ENCODE measurements at regions not wholly inside any gene's neighbourhood (a gene's known extent, or its start where the extent isn't known, plus 50 kb on each side); places are given as distances from the start of the nearest gene placed in this dataset.

GRCh38 chr6:33902457-33902853 lies 98.7 kb upstream of the MLN start:
- Mint-ChIP-seq H3K4me1 (ENCODE audit: low read depth) (peaks cover 63% of the 10 kb centered on the region), H3K9me3 (no peaks in the 10 kb centered on the region), H3K36me3 (ENCODE audit: insufficient read depth) (no peaks in the 10 kb centered on the region), H3K27me3 (ENCODE audit: low read depth) (no peaks in the 10 kb centered on the region), H3K4me3 (no peak overlapping the region)
- DNase-seq (no peak), ATAC-seq (no peak)

- Mint-ChIP-seq H3K4me3 (no peak overlapping the region), H3K36me3 (ENCODE audit: insufficient read depth) (no peaks in the 10 kb centered on the region), H3K27me3 (ENCODE audit: low read depth) (no peaks in the 10 kb centered on the region), H3K4me1 (ENCODE audit: low read depth) (peaks cover 62% of the 10 kb centered on the region), H3K9me3 (no peaks in the 10 kb centered on the region)
- DNase-seq (no peak), ATAC-seq (no peak)
Observed at GRCh38 chr6:33901822-33902456, 98.1 kb upstream of the MLN start.

DNA sequence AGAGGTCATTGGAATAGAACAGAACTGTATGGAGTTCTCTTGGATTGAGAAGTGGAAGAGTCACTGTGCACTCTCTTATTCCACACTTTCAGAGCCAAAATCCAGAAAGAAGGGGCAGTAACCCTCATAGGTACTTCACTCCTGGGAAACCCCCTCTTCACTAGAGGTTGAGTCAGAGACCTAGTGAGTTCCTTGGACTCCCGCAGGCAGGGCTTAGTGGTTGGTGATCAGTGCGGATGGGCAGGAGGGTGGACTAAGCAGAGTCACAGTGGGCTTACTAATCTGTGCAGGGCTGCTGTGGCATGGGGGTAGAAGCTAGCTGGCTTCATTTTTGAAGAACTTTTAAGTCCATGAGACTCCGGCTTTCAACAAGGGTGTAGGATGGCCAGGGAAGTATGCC lies 95.0 kb upstream of the MLN start:
- Mint-ChIP-seq H3K9me3 (no peaks in the 10 kb centered on the region), H3K36me3 (ENCODE audit: insufficient read depth) (no peaks in the 10 kb centered on the region), H3K4me1 (ENCODE audit: low read depth) (peaks cover 46% of the 10 kb centered on the region), H3K4me3 (no peak overlapping the region), H3K27me3 (ENCODE audit: low read depth) (no peaks in the 10 kb centered on the region)
- ATAC-seq (no peak), DNase-seq (no peak)

DNA sequence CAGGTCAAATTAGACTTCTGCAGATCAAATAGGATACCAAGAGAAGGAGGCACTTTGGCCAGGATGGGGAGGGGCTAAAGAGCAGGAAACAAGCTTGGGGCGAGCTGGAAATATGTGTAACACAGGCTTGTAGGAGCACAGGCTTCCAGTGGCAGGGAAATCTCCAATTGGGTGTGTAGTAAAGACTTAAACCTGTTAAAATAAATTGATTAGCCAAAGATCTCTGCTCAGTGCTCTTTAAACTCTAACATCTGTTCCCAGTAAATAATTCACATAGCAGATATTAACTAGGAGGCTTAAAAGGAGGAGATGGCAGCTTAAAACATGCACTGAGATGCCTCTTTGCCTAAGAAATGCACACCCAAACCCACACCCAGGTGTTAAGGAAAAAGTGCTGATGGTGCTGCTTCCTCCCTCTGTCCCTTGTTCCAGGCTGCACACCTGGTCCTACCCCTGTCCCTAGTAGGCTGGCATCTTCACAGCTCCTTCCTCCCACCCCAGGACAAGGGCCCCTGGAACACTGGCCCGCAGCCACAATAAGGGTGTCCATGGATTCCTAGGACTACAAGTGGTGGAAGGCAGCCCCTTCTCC lies 93.5 kb upstream of the MLN start:
- Mint-ChIP-seq H3K4me3 (no peak overlapping the region), H3K9me3 (no peaks in the 10 kb centered on the region), H3K4me1 (ENCODE audit: low read depth) (peaks cover 31% of the 10 kb centered on the region), H3K27me3 (ENCODE audit: low read depth) (no peaks in the 10 kb centered on the region), H3K36me3 (ENCODE audit: insufficient read depth) (no peaks in the 10 kb centered on the region)
- DNase-seq (no peak), ATAC-seq (no peak)

DNA sequence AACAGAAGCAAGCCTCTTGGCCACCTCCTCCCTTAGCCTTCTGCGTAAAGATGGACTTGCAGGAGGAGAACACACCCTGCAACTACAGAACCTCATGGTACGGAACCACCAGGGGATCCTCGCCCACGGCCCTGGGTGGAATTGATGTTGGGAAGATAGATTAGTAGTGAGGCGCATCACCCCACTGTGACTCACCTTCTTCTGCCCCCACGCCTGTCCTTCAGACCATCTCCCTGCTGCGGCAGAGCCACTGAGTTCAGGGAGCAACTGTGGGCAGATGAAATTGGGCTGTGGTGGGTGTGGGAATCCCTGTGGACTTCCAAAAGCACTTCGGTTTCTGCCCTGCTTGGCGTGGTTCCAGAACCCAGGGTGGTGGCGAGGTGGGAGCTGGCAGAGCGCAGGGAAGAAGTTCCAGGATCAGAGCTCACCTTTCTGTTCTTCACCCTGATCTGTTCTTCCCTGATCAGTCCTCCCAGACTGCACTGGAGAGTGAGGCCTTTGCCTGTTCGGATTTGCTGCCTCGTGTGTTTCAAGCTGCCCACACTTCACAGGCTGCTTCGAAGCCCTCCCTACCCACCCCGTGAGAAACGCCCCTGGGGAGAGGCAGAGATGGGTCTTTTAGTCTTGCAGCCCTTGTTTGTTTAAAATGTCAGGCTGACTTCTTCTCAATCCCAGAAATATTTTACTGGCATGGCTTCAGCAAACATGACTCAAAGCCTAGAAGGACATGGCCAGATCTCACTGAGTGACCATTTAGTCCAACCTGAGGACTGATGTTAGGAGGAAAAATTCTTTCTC lies 92.8 kb upstream of the MLN start:
- H3K4me1 Mint-ChIP-seq (ENCODE audit: low read depth) = peaks cover 25% of the 10 kb centered on the region
- H3K27me3 Mint-ChIP-seq (ENCODE audit: low read depth) = no peaks in the 10 kb centered on the region
- H3K9me3 Mint-ChIP-seq = no peaks in the 10 kb centered on the region
- H3K4me3 Mint-ChIP-seq = no peak overlapping the region
- peak; percentile 18 to 40 for ATAC-seq
- no peak for DNase-seq
- H3K36me3 Mint-ChIP-seq (ENCODE audit: insufficient read depth) = no peaks in the 10 kb centered on the region

DNA sequence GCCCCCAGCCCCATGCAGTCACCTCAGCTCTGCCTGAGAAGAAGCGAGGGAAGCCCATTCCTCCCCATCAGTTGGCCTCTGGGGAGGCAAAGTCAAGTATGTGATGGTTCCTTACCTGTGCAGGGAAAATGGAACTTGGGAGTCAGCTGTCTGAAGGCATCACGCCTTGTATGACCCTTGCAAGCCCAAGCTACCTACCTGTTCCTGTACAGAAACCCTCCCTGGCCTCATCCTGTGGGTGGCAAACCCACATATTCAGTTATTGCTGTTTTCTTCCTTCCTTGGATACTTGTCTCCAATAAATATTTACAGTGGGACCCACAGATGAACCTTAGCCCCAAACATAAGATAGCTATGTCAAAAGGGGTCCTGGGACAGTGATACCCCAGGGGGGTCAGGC lies 92.2 kb upstream of the MLN start:
- H3K4me3 Mint-ChIP-seq = no peak overlapping the region
- peaks cover 22% of the 10 kb centered on the region for H3K4me1 Mint-ChIP-seq (ENCODE audit: low read depth)
- no peak for DNase-seq
- H3K36me3 Mint-ChIP-seq (ENCODE audit: insufficient read depth) = no peaks in the 10 kb centered on the region
- no peaks in the 10 kb centered on the region for H3K9me3 Mint-ChIP-seq
- H3K27me3 Mint-ChIP-seq (ENCODE audit: low read depth) = no peaks in the 10 kb centered on the region
- ATAC-seq = no peak

- no peaks in the 10 kb centered on the region for H3K9me3 Mint-ChIP-seq
- no peaks in the 10 kb centered on the region for H3K27me3 Mint-ChIP-seq (ENCODE audit: low read depth)
- H3K4me3 Mint-ChIP-seq = no peak overlapping the region
- no peak for DNase-seq
- ATAC-seq = no peak
- no peaks in the 10 kb centered on the region for H3K36me3 Mint-ChIP-seq (ENCODE audit: insufficient read depth)
- H3K4me1 Mint-ChIP-seq (ENCODE audit: low read depth) = peaks cover 22% of the 10 kb centered on the region
Observed at GRCh38 chr6:33895296-33895695, 91.5 kb upstream of the MLN start.

DNA sequence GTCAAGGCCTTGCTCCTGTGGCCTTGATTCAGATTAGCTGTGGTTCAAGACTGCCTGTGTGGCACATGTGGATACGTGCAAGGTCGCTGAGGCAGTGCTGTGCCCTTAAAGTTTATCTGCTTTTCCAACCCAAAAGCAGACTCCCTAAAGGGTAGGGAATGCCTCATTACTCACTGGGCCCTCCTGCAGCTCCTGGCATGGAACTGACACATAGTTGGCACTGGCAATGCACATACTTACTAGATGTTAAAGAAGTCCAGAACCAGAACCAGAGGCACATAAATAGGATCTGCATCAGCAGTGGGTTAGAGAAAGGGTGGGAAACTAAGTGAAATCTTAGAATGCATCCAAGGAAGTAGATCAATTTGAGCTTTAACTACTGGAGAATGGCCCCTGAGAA lies 90.6 kb upstream of the MLN start:
- ATAC-seq = no peak
- no peaks in the 10 kb centered on the region for H3K36me3 Mint-ChIP-seq (ENCODE audit: insufficient read depth)
- H3K4me3 Mint-ChIP-seq = no peak overlapping the region
- DNase-seq = no peak
- H3K4me1 Mint-ChIP-seq (ENCODE audit: low read depth) = peaks cover 22% of the 10 kb centered on the region
- no peaks in the 10 kb centered on the region for H3K9me3 Mint-ChIP-seq
- no peaks in the 10 kb centered on the region for H3K27me3 Mint-ChIP-seq (ENCODE audit: low read depth)

- DNase-seq (no peak), ATAC-seq (no peak)
- no peaks in the 10 kb centered on the region for H3K27me3 Mint-ChIP-seq (ENCODE audit: low read depth)
- no peaks in the 10 kb centered on the region for H3K36me3 Mint-ChIP-seq (ENCODE audit: insufficient read depth)
- H3K4me1 Mint-ChIP-seq (ENCODE audit: low read depth) = peaks cover 22% of the 10 kb centered on the region
- H3K9me3 Mint-ChIP-seq = no peaks in the 10 kb centered on the region
- no peak overlapping the region for H3K4me3 Mint-ChIP-seq
Observed at GRCh38 chr6:33892581-33893346, 89.0 kb upstream of the MLN start.

- H3K36me3 Mint-ChIP-seq (ENCODE audit: insufficient read depth) = no peaks in the 10 kb centered on the region
- no peak overlapping the region for H3K4me3 Mint-ChIP-seq
- H3K9me3 Mint-ChIP-seq = no peaks in the 10 kb centered on the region
- DNase-seq (no peak), ATAC-seq (no peak)
- peaks cover 2% of the 10 kb centered on the region for H3K27me3 Mint-ChIP-seq (ENCODE audit: low read depth)
- H3K4me1 Mint-ChIP-seq (ENCODE audit: low read depth) = peaks cover 17% of the 10 kb centered on the region
Observed at GRCh38 chr6:33888664-33889200, 84.9 kb upstream of the MLN start.

- ATAC-seq = no peak
- Mint-ChIP-seq H3K9me3 (no peaks in the 10 kb centered on the region), H3K4me3 (no peak overlapping the region), H3K27me3 (ENCODE audit: low read depth) (peaks cover 2% of the 10 kb centered on the region), H3K4me1 (ENCODE audit: low read depth) (peaks cover 17% of the 10 kb centered on the region), H3K36me3 (ENCODE audit: insufficient read depth) (no peaks in the 10 kb centered on the region)
- DNase-seq = no peak
Observed at GRCh38 chr6:33888183-33888582, 84.4 kb upstream of the MLN start.

DNA sequence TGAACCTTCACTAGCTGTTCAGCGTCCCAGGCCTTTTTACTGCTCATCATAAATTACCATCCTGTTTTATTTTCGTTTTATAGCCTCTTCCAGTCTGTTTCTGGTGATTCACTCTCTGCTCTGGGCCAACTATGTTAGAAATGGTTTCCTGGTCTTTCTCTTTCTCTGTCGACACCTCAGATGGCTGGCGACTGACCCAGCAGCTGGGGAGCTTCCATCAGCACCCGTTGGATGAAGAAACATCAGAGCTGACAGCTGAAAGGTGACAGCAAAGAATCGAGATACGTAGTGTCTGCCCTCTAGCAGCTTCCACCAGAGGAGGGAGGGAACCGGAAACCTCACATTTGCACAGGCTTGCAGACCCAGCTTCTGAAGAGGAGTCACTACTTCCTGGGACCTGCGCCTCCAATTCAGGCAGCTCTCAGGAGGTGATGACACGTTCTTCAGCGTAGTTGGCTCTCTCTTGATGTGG lies 82.9 kb upstream of the MLN start:
- H3K4me1 Mint-ChIP-seq (ENCODE audit: low read depth) = peaks cover 17% of the 10 kb centered on the region
- peaks cover 2% of the 10 kb centered on the region for H3K27me3 Mint-ChIP-seq (ENCODE audit: low read depth)
- ATAC-seq (peak; percentile 73 to 84), DNase-seq (no peak)
- no peaks in the 10 kb centered on the region for H3K36me3 Mint-ChIP-seq (ENCODE audit: insufficient read depth)
- H3K4me3 Mint-ChIP-seq = no peak overlapping the region
- no peaks in the 10 kb centered on the region for H3K9me3 Mint-ChIP-seq

DNA sequence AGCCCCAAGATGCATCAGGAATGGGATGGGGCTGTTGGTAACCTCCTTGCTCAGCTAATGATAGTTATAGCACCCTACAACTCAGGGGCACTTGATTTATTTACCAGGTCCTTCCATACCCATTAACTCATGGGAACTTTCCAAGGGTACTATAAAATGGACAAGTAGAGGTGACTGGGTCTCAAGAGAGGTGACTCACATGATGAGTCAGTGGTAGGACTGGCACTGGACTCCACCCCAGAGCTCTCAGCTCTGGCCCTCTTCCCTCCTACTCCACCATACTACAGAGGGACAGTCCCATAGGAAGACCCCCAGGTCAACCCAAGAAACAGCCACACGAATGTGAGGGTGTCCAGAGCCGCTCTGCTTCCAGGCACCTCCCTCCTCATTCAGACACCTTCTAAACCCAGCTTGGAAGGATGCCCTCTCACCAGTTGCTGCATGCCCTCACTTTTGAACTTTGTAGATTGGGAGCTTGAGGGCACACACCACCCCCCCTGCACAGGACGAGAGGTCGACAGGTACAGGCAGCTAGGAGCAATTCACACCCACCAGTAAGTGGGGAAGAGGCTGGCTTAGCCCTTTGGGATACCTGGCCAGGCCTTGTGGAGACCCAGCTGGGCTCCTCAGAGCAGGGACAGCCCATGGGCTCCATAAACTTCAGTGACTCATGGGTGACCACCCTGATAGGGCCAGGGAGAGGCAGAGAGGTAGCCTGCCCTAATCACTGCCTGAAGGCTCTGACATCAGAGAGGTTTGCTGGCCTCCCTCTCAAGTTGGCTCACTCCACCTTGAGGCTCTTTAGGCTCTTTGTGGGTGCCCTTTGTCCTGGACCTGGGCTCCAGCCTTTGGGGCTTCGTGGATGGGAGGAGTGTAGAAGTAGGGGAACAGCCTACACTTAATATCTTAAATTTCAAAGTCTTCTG lies 81.6 kb upstream of the MLN start:
- H3K9me3 Mint-ChIP-seq = no peaks in the 10 kb centered on the region
- ATAC-seq = no peak
- peaks cover 17% of the 10 kb centered on the region for H3K4me1 Mint-ChIP-seq (ENCODE audit: low read depth)
- DNase-seq = no peak
- no peaks in the 10 kb centered on the region for H3K36me3 Mint-ChIP-seq (ENCODE audit: insufficient read depth)
- no peak overlapping the region for H3K4me3 Mint-ChIP-seq
- peaks cover 2% of the 10 kb centered on the region for H3K27me3 Mint-ChIP-seq (ENCODE audit: low read depth)
